Neuronal stem cell (in vitro differentiated cells): ENCODE measurements at regions not wholly inside any gene's neighbourhood (a gene's known extent, or its start where the extent isn't known, plus 50 kb on each side); places are given as distances from the start of the nearest gene placed in this dataset.

Experiments
- DNase-seq: peaks from one replicate; pipeline ENCODE4 v3.0.0-alpha.2; 2013; ENCODE audit warnings: low spot score
- H2AFZ ChIP-seq: one replicate; pipeline ENCODE4 v1.6.1; 2013; ENCODE audit warnings: mild to moderate bottlenecking, low read length, inconsistent platforms
- H2AK5ac ChIP-seq: 2 replicates; pipeline ENCODE4 v1.6.1; 2013; ENCODE audit warnings: low read depth, mild to moderate bottlenecking, inconsistent platforms, low read length, moderate library complexity, mixed read lengths
- H2BK120ac ChIP-seq: 2 replicates; pipeline ENCODE4 v1.6.1; 2013; ENCODE audit warnings: low read depth, mild to moderate bottlenecking, inconsistent platforms, low read length, moderate library complexity, mixed read lengths
- H2BK12ac ChIP-seq: one replicate; pipeline ENCODE4 v1.6.1; 2013; ENCODE audit warnings: low read length, inconsistent platforms
- H2BK15ac ChIP-seq: 2 replicates; pipeline ENCODE4 v1.6.1; 2013; ENCODE audit warnings: mild to moderate bottlenecking, low read length, inconsistent platforms, mixed read lengths
- H2BK5ac ChIP-seq: one replicate; pipeline ENCODE4 v1.6.1; 2013; ENCODE audit warnings: inconsistent platforms, mild to moderate bottlenecking, low read length, moderate library complexity
- H3K14ac ChIP-seq: one replicate; pipeline ENCODE4 v1.6.1; 2013; ENCODE audit warnings: low read length, inconsistent platforms
- H3K18ac ChIP-seq: 2 replicates; pipeline ENCODE4 v1.6.1; 2013; ENCODE audit warnings: low read length, inconsistent platforms
- H3K23ac ChIP-seq: 2 replicates; pipeline ENCODE4 v1.6.1; 2013; ENCODE audit warnings: low read depth, mild to moderate bottlenecking, mixed read lengths, low read length, inconsistent platforms; ENCODE audit not compliant: poor library complexity
- H3K27ac ChIP-seq: replicated peaks from 3 replicates; pipeline ENCODE4 v1.5.1; 2013; ENCODE audit warnings: low read length, inconsistent platforms
- H3K27me3 ChIP-seq, 3 experiments: 2 replicates each; pipeline ENCODE4 v1.6.1; 2013; ENCODE audit warnings: low read length in 3 of 3, mild to moderate bottlenecking in 2 of 3, inconsistent platforms in 1 of 3, low read depth in 1 of 3, mixed read lengths in 1 of 3, moderate library complexity in 1 of 3; ENCODE audit not compliant: control insufficient read depth in 3 of 3, insufficient read depth in 3 of 3
- H3K36me3 ChIP-seq, 2 donors: replicated peaks in 1 of 2; 2 replicates each; pipeline ENCODE4 v1.6.1; 2013; ENCODE audit warnings: low read length in 2 of 2; ENCODE audit not compliant: control insufficient read depth in 2 of 2, insufficient read depth in 2 of 2
- H3K4ac ChIP-seq: 2 replicates; pipeline ENCODE4 v1.6.1; 2013; ENCODE audit warnings: inconsistent platforms, mild to moderate bottlenecking, low read length, moderate library complexity
- H3K4me1 ChIP-seq, 2 donors: 1 replicate in 1 of 2; 2 replicates in 1 of 2; pipeline ENCODE4 v1.6.1; 2013; ENCODE audit warnings: low read length in 2 of 2, low read depth in 1 of 2; ENCODE audit not compliant: control insufficient read depth in 2 of 2, insufficient read depth in 1 of 2
- H3K4me2 ChIP-seq: one replicate; pipeline ENCODE4 v1.6.1; 2013; ENCODE audit warnings: mild to moderate bottlenecking, low read length, inconsistent platforms; ENCODE audit not compliant: insufficient read depth, poor library complexity, severe bottlenecking
- H3K4me3 ChIP-seq, 2 donors: 2 replicates each; pipeline ENCODE4 v1.5.1; 2013; ENCODE audit warnings: low read length in 2 of 2, mild to moderate bottlenecking in 2 of 2, inconsistent platforms in 1 of 2, moderate library complexity in 1 of 2
- H3K79me1 ChIP-seq: one replicate; pipeline ENCODE4 v1.6.1; 2013; ENCODE audit warnings: low read depth, mild to moderate bottlenecking, inconsistent platforms, low read length, moderate library complexity
- H3K9ac ChIP-seq: one replicate; pipeline ENCODE4 v1.6.1; 2013; ENCODE audit warnings: mild to moderate bottlenecking, low read depth, low read length, inconsistent platforms; ENCODE audit not compliant: poor library complexity
- H3K9me3 ChIP-seq, 2 donors: replicated peaks in 1 of 2; 2 replicates each; pipeline versions ENCODE3 to v1.6.1; 2013; ENCODE audit warnings: low read length in 2 of 2, mild to moderate bottlenecking in 2 of 2, inconsistent platforms in 1 of 2, low read depth in 1 of 2, mixed read lengths in 1 of 2, moderate library complexity in 1 of 2; ENCODE audit not compliant: control insufficient read depth in 2 of 2, insufficient read depth in 1 of 2
- H4K8ac ChIP-seq: one replicate; pipeline ENCODE4 v1.6.1; 2013; ENCODE audit warnings: low read depth, mild to moderate bottlenecking, inconsistent platforms, low read length, moderate library complexity
- H4K91ac ChIP-seq: one replicate; pipeline ENCODE4 v1.6.1; 2013; ENCODE audit warnings: low read length, low read depth, mild to moderate bottlenecking, inconsistent platforms; ENCODE audit not compliant: poor library complexity
- WGBS, 2 donors: extraction: QIAGEN DNeasy Blood & Tissue Kit; methylation state at CpG; one replicate each; pipeline ENCODE4 v1.1.7; 2013; ENCODE audit warnings: missing lambda C conversion rate in 2 of 2, mixed read lengths in 1 of 2; ENCODE audit not compliant: insufficient read length in 2 of 2, insufficient replicate concordance in 1 of 2; ENCODE audit errors: extremely low coverage in 2 of 2; 5-methylcytosine and 5-hydroxymethylcytosine counted together

DNA sequence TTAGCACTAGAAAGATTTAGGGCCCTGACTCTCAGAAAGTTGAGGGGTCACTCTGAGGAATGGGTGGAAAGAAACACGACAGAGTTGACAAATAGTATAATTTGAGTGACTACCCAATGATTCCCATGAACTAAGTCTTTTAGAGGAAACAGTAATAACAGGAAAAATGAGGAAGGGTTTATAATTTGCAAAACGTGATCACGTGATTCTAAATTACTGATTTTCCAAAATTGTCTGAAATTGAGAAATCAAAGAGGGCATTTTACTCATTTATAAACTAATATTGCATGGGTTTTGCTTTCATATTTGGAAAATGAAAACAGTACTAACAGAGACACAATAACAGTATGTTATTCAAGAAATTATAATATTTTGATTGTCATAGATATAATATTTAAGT, 1335.7 kb downstream of the PLA2G4A start:
- H3K4ac ChIP-seq = no peak overlapping the region
- WGBS, 2 donors = no CpG with 5 or more reads among the region's 3 CpGs

DNA sequence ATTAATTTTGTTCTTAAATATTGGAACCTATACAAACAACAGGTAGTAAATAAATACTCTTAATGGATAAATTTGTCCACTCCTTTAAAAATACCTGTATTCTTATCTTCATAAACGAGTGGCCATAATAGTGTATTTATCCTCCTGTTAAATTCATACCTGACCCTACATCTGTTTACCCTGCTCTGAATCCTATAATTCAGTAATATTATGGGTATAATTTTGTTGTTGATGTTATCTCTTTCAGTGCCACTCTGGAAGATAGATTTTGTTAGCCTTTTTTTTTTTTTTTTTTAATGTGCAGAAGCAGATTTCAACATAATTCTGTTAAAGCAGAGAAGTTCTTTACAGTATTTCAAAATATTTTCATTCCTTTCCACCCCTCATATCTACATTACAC, 1337.9 kb downstream of the PLA2G4A start:
- no peaks in the 10 kb centered on the region for H3K27me3 ChIP-seq
- no peaks in the 10 kb centered on the region for H3K4me1 ChIP-seq
- no peak overlapping the region for H3K4me2 ChIP-seq
- DNase-seq = no peak
- H3K4ac ChIP-seq = no peak overlapping the region
- no peak overlapping the region for H2BK15ac ChIP-seq
- no peak overlapping the region for H3K14ac ChIP-seq
- no peak overlapping the region for H3K4me3 ChIP-seq
- no CpG with 5 or more reads among the region's 1 CpG for WGBS, 2 donors
- no peak overlapping the region for H2BK5ac ChIP-seq
- no peaks in the 10 kb centered on the region for H3K36me3 ChIP-seq
- no peak overlapping the region for H2BK120ac ChIP-seq
- no peak overlapping the region for H3K9ac ChIP-seq
- no peak overlapping the region for H3K18ac ChIP-seq
- no peak overlapping the region for H3K23ac ChIP-seq
- no peak overlapping the region for H2AK5ac ChIP-seq
- H4K8ac ChIP-seq = no peak overlapping the region
- no peaks in the 10 kb centered on the region for H3K79me1 ChIP-seq
- H4K91ac ChIP-seq = no peak overlapping the region
- H3K27ac ChIP-seq = no peak overlapping the region
- H2BK12ac ChIP-seq = no peak overlapping the region
- H3K9me3 ChIP-seq = no peaks in the 10 kb centered on the region
- no peak overlapping the region for H2AFZ ChIP-seq

More for the DNA sequence above, 1335.7 kb downstream of the PLA2G4A start:
- H3K27ac ChIP-seq = no peak overlapping the region
- H3K23ac ChIP-seq = no peak overlapping the region
- no peak overlapping the region for H2AFZ ChIP-seq
- H2BK15ac ChIP-seq = no peak overlapping the region
- H3K27me3 ChIP-seq = no peaks in the 10 kb centered on the region
- no peaks in the 10 kb centered on the region for H3K4me1 ChIP-seq
- H3K9me3 ChIP-seq = no peaks in the 10 kb centered on the region
- H3K14ac ChIP-seq = no peak overlapping the region
- no peak overlapping the region for H2BK120ac ChIP-seq
- H2BK5ac ChIP-seq = no peak overlapping the region
- no peak overlapping the region for H2AK5ac ChIP-seq
- DNase-seq = no peak
- no peak overlapping the region for H3K4me2 ChIP-seq
- H3K18ac ChIP-seq = no peak overlapping the region
- no peak overlapping the region for H4K91ac ChIP-seq
- H4K8ac ChIP-seq = no peak overlapping the region
- no peaks in the 10 kb centered on the region for H3K79me1 ChIP-seq
- H3K36me3 ChIP-seq = no peaks in the 10 kb centered on the region
- H3K4me3 ChIP-seq = no peak overlapping the region
- H3K9ac ChIP-seq = no peak overlapping the region
- no peak overlapping the region for H2BK12ac ChIP-seq

DNA sequence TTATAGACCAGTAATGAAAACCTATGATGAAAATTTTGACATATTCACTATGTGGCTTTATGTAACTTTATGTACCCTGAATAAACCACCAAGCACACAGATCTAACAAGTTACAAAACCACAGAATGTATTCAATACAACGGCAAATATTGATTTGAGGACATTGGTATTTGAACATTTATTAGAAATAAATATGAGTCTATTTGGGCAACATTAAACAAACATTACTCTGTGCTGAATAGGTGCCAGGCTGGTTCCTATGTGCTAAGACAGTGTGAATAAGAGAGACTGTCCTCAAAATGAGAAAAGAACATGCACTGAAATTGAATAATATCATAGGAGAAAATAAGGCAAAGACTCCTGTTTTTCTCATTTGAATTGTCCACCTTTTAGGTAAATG, 1341.2 kb downstream of the PLA2G4A start:
- Histone ChIP-seq H3K79me1 (no peaks in the 10 kb centered on the region), H3K4me2 (no peak overlapping the region), H3K36me3 (no peaks in the 10 kb centered on the region), H3K9ac (no peak overlapping the region), H2BK5ac (no peak overlapping the region), H3K27me3 (no peaks in the 10 kb centered on the region), H4K8ac (no peak overlapping the region), H2BK15ac (no peak overlapping the region), H3K4ac (no peak overlapping the region), H3K23ac (no peak overlapping the region), H3K4me3 (no peak overlapping the region), H2AK5ac (no peak overlapping the region), H3K4me1 (no peaks in the 10 kb centered on the region), H2AFZ (no peak overlapping the region), H3K18ac (no peak overlapping the region), H3K27ac (no peak overlapping the region), H2BK120ac (no peak overlapping the region), H4K91ac (no peak overlapping the region), H3K14ac (no peak overlapping the region), H2BK12ac (no peak overlapping the region), H3K9me3 (no peaks in the 10 kb centered on the region)
- no peak for DNase-seq
- WGBS, 2 donors = no CpG with 5 or more reads among the region's 1 CpG

DNA sequence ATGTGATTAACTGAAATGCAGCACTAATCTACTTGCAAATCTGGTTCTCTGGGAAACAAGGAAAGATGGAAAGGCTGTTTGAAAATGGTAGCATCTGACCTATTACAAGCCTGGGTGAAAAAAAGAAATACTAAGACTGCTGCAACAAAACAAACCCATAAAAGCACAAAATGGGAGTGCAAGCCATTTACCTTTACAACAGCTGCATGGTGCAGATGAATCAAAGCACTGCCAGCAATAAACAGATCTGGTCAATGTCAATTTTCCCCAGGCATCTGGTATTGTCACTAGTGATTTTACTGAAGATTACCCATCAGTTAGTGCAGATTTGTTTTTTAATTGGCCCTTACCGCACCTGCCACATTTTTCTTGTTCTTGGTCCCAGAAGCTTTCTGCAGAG, 1341.7 kb downstream of the PLA2G4A start:
- Histone ChIP-seq H4K91ac (no peak overlapping the region), H3K79me1 (no peaks in the 10 kb centered on the region), H3K9me3 (no peaks in the 10 kb centered on the region), H3K27me3 (no peaks in the 10 kb centered on the region), H3K23ac (no peak overlapping the region), H2BK12ac (no peak overlapping the region), H3K27ac (no peak overlapping the region), H3K36me3 (no peaks in the 10 kb centered on the region), H2BK5ac (no peak overlapping the region), H3K9ac (no peak overlapping the region), H2AK5ac (no peak overlapping the region), H3K4me2 (no peak overlapping the region), H3K4ac (no peak overlapping the region), H2AFZ (no peak overlapping the region), H3K14ac (no peak overlapping the region), H3K4me3 (no peak overlapping the region), H4K8ac (no peak overlapping the region), H2BK15ac (no peak overlapping the region), H2BK120ac (no peak overlapping the region), H3K4me1 (no peaks in the 10 kb centered on the region), H3K18ac (no peak overlapping the region)
- WGBS, 2 donors = no CpG with 5 or more reads among the region's 1 CpG
- DNase-seq = no peak
